GM19025 (cell line): ENCODE measurements at regions not wholly inside any gene's neighbourhood (a gene's known extent, or its start where the extent isn't known, plus 50 kb on each side); places are given as distances from the start of the nearest gene placed in this dataset.
A peak's percentile ranks its signal among the peaks of the same experiment; 100 is the strongest.

Source experiments
- ATAC-seq: cut with Tn5 transposase; IDR thresholded peaks from one replicate; pipeline ENCODE4 v1.9.1; 2021; ENCODE audit warnings: mild to moderate bottlenecking, low read depth, moderate library complexity; ENCODE audit not compliant: unreplicated experiment

GRCh38 chr11:112632866-112633505 lies 328.2 kb upstream of the NCAM1 start:
- ATAC-seq, result no peak

DNA sequence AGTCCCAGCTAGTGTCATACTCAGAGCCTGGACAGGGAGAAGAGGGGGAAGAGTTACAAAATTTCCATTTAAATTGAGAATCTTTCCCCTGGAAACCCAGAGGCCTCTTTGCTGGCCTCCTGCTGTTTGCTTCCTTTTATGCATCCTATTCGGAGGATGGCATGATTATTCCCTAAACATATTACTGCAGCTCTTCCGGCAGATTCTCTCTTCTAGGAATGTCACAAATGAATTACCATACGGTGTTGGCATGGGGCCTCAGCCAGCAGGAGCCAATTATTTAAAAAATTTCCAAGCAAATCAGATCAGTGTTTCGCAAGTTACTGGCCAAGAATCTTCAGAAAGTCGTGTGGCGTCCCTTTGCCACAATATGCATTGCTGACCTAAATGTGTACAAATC lies 326.7 kb upstream of the NCAM1 start:
- no peak for ATAC-seq

DNA sequence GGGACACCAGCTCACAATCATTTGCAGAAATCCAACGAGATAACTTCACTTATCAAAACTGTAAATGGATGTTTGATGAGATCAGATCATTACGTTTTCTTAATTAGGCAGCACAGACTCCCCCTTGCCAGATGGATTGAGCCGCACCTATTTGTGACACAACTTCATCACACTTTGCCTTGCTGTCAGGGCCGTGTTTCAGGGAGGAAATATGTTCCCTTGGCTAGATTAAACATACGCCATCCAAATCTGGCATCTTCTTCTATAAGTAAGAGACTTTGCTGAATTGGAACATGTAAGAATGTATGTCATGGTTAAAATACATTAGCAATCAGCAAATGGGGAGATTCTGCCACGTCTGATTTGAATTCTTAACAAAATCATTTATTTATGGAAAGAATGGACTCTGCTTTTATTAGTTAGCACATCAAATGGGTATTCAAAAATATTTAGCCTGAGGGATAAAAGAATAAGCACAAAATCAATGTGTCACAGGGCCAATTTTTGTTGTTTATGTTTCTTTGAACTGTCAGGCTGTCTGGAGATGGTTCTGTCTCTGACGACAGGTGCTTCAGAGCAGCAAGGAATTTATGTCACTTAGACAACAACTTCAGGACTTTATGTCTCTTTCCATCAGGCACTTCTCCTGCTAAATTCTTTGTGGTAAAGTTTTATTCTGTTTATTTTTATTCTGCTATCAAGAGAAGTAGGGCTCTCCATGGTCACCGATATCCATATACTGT lies 326.1 kb upstream of the NCAM1 start:
- no peak for ATAC-seq

DNA sequence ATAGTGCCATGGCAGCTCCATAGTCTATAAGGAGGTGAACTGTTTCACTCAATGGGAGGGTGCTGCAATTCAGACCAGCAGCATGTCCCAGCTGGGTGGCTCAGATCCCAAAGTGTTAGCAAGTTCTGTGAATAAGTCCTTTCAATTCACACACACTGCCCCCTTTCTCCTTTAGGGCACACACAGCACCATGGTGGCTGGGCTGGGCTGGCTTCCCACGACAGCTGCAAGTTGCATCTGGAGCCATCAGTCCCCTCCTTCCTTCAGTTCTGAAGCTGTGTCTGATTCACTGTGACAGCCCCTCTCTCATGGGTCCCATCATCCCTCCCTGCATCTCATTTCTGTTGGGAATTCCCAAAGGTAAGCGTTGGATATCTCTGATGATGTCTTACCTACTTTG lies 324.1 kb upstream of the NCAM1 start:
- no peak for ATAC-seq

- no peak for ATAC-seq
These were observed 323.3 kb upstream of the NCAM1 start for GRCh38 chr11:112637876-112638275.

DNA sequence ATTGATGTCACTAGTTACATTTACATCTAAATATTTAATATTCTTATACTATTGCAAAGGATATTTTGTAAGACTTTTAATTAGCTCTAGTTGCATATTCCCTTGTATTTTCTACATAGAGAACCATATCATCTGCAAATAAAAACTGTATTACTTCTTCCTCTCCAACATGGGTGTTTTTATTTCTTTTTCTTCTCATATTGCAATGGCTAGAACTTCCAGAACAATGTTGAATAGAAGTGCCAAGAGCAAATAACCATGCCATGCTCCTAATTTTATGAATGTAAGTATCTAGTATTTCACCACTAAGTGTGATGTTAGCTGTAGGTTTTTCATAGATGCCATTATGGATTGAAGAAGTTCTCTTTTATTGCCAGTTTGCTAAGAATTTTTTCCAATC lies 321.8 kb upstream of the NCAM1 start:
- no peak for ATAC-seq

GRCh38 chr11:112643416-112643815 lies 317.8 kb upstream of the NCAM1 start:
- ATAC-seq, result no peak

- peak; percentile 81 for ATAC-seq
These were observed 316.6 kb upstream of the NCAM1 start for GRCh38 chr11:112644410-112645131.

DNA sequence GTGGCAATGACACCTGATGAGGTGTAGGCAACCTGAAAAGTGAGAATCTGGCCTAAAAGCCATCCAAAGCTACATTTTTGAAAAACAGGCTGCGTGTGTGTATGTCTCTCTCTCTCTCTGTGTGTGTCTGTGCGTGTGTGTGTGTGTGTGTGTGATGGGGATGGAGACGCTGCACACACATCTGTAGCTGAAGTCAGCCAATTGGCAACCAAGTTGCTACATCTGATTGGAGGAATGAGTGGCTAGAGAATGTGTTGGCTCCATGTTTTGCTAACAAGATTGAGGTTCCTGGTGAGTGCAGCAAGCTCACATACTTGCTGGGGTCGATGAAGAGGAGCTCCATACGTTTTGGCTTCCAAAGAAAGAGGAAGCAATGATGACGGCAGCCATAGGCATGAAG lies 311.4 kb upstream of the NCAM1 start:
- no peak for ATAC-seq

DNA sequence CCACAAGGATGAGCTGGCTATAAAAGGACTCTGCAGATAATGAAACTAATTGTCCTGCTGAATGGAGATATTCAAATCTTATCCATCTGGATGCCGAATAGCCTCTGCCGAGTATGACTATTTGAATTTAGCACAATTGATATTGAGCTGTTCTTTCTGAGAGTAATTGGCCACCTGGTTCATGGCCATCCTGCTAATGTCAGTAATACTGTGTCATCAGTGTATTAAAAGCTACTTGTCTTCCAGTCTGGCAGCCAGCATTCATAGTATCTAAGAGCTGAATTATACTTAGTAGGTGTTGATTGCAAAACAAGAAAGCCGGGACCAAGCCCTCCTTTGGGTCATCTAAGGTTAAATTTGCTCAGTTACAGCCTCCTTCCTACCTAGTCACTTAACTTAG lies 310.7 kb upstream of the NCAM1 start:
- ATAC-seq, result no peak

DNA sequence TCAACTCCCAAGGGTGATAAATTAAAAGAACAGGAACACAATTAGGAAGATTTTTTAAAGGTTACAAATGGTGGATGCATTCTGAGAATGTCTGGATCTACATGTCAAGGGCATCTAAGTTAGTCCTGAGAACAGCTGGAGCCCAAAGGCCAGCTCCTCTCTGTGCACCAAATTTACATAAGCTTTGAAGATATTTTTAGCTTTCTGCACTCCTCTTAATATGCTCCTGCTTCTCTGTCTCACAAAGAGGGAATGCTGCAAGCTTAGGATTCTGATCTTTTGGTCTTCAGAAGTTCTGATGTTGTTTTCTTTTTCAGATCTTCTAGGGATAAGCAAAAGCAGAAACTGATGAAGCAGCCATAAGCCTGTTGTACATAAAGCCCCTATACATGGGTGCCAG lies 309.8 kb upstream of the NCAM1 start:
- no peak for ATAC-seq

DNA sequence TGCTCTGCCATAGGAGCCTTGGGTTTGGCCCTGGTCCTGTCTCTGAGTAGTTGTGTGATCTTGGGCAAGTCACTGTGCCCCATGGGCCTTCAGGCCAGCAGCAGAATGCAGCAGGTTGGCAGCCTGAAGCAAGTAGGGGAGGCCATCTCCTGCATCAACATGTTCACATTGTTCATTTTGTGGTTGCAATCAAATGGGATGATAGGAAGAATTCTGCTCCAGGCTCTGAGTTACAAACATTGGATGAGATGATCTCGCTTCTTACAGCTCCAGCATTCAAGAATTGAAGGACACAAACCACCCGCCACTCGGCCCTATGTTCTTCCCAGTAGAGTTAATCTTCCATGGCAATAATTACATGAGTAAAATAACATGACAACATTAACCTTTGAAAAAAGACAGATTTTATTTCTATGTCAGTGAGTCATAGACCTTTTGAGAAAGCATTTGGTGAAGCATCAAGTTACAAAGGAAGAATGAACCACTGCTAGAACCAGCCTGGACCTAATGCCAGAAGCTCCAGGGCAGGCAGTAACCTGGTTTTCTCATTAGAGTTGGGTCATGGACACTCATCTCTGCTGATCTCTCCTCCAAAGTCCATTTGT lies 308.3 kb upstream of the NCAM1 start:
- no peak for ATAC-seq

- ATAC-seq, result no peak
These were observed 305.8 kb upstream of the NCAM1 start for GRCh38 chr11:112655371-112655770.

DNA sequence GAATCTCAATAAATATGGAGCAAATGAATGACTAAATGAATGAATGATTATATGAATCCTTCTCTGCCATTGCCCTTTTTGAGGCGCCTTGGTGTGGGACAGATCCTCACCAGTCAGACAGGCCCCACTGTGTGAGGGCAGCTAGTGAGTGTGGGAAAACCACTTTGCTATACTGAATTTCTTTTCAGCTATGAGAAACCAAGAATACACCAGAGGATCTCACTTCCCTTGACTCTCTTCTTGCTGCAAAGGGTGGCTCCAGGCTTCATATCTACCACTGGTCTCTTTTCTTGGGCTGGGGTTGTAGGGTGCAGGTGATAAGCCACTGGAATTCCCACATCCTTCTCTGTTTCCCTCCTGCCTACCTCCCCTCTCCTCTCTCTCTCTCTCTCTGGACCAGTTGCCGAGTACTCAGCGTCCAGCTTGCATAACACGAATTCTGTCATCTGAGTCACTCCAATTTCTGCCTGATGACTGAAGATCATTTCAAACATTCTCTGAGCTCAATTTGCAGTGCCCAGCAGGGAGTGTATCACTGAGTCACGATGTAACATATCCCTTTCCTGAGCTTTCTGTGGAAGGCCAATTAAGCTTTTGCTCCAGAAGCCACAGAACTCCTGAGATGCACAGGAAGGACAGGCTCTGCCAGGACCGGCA lies 304.3 kb upstream of the NCAM1 start:
- no peak for ATAC-seq

DNA sequence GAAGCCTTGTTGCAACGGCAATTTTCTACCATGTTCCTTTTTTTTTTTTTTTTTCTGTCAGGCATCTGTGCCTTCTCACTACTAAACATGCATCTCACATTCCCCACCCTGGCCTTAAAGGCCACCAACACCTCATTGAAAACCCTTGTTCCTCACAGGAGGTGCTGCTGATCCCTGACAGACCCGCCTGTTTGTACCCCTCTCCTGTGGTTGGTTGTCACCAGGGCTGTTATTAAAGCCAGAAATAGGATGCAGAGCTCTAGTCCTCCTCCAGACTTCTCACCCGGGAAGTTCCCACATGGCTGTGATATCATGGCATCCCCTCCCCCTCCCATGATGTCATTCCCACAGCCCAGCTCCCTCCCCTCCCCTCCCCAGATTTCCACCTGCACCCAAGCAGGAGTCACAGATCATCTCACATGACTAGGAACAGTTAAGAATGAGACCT lies 302.8 kb upstream of the NCAM1 start:
- ATAC-seq, result no peak

- no peak for ATAC-seq
These were observed 300.1 kb upstream of the NCAM1 start for GRCh38 chr11:112661146-112661545.

DNA sequence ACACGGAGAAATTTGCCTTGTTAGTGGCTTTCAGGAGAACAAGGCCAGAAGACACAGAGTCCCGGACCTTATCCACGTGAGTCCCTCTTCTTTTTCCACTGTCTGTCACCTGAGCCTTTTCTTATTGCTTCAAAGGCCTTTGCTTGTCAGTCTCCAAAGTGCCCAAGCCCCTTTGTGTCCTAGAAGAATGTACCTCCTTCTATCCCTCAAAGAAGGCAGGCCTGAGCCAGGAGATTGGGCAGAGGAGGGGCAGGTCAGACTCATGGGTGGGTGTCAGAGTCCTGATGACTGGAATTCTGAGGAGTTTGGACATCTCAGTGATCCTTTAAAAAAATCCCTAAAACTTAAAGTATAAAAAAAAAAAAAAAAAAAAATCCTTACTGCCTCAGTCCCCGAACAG lies 299.6 kb upstream of the NCAM1 start:
- ATAC-seq, result no peak

DNA sequence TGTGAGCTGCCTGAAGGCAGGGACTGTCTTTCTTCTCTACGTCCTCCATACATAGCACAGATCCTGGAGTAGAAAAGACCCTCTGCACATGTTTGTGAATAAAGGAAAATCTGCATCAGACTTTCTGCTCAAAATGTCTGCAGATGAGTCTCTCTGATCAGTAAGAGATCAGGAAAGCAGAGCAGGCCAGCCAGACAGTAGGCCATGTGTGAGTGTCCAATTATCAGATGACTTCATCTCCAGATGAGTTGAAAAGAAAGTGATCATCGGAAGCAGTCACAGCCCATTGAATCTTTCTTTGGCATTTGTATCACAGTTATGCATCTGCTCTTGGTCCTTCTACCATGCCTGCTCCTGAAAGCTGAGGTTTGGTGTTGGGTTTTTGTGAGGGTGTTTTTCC lies 298.7 kb upstream of the NCAM1 start:
- ATAC-seq, result no peak

- no peak for ATAC-seq
These were observed 297.1 kb upstream of the NCAM1 start for GRCh38 chr11:112663947-112664634.

GRCh38 chr11:112665291-112665690 lies 295.9 kb upstream of the NCAM1 start:
- no peak for ATAC-seq
